Effector memory CD4-positive, alpha-beta T cell (primary cell): ENCODE measurements at regions not wholly inside any gene's neighbourhood (a gene's known extent, or its start where the extent isn't known, plus 50 kb on each side); places are given as distances from the start of the nearest gene placed in this dataset.

Experiments used
- DNase-seq, 3 donors: peaks; one replicate each; pipeline ENCODE4 v3.0.0-alpha.2; 2020
- H3K27ac ChIP-seq: 2 replicates; pipeline ENCODE4 v1.7.0; 2013; ENCODE audit warnings: mild to moderate bottlenecking, low read length, moderate library complexity; ENCODE audit not compliant: insufficient read depth, poor library complexity, severe bottlenecking
- H3K27me3 ChIP-seq: replicated peaks from 2 replicates; pipeline ENCODE4 v1.7.0; 2013; ENCODE audit warnings: mild to moderate bottlenecking, low read length; ENCODE audit not compliant: insufficient read depth, control insufficient read depth, poor library complexity, severe bottlenecking
- H3K36me3 ChIP-seq: 2 replicates; pipeline ENCODE4 v1.7.0; 2013; ENCODE audit warnings: mild to moderate bottlenecking, low read length, moderate library complexity; ENCODE audit not compliant: control insufficient read depth, insufficient read depth
- H3K4me1 ChIP-seq: 2 replicates; pipeline ENCODE4 v1.7.0; 2013; ENCODE audit warnings: low read length, mild to moderate bottlenecking; ENCODE audit not compliant: control insufficient read depth, insufficient read depth, poor library complexity, severe bottlenecking
- H3K4me3 ChIP-seq: 2 replicates; pipeline ENCODE4 v1.7.0; 2013; ENCODE audit warnings: low read length, low read depth, mild to moderate bottlenecking; ENCODE audit not compliant: insufficient read depth, poor library complexity, severe bottlenecking
- H3K9me3 ChIP-seq: 2 replicates; pipeline ENCODE4 v1.7.0; 2013; ENCODE audit warnings: mild to moderate bottlenecking, low read length, moderate library complexity; ENCODE audit not compliant: control insufficient read depth

GRCh38 chr9:29200650-29201049 lies 1627.4 kb upstream of the C9orf72 start:
- no peak overlapping the region for H3K27ac ChIP-seq
- H3K4me1 ChIP-seq = no peaks in the 10 kb centered on the region
- no peaks in the 10 kb centered on the region for H3K36me3 ChIP-seq
- H3K9me3 ChIP-seq = no peaks in the 10 kb centered on the region
- no peak for DNase-seq
- H3K27me3 ChIP-seq = no peaks in the 10 kb centered on the region
- H3K4me3 ChIP-seq = no peak overlapping the region

GRCh38 chr9:29203244-29203930 lies 1630.1 kb upstream of the C9orf72 start:
- H3K4me3 ChIP-seq = no peak overlapping the region
- no peaks in the 10 kb centered on the region for H3K4me1 ChIP-seq
- H3K27me3 ChIP-seq = no peaks in the 10 kb centered on the region
- H3K27ac ChIP-seq = no peak overlapping the region
- DNase-seq = no peak
- no peaks in the 10 kb centered on the region for H3K36me3 ChIP-seq
- H3K9me3 ChIP-seq = no peaks in the 10 kb centered on the region

- Histone ChIP-seq H3K36me3 (no peaks in the 10 kb centered on the region), H3K9me3 (no peaks in the 10 kb centered on the region)
- DNase-seq = no peak
Observed at GRCh38 chr9:29208670-29209069, 1635.4 kb upstream of the C9orf72 start.

DNA sequence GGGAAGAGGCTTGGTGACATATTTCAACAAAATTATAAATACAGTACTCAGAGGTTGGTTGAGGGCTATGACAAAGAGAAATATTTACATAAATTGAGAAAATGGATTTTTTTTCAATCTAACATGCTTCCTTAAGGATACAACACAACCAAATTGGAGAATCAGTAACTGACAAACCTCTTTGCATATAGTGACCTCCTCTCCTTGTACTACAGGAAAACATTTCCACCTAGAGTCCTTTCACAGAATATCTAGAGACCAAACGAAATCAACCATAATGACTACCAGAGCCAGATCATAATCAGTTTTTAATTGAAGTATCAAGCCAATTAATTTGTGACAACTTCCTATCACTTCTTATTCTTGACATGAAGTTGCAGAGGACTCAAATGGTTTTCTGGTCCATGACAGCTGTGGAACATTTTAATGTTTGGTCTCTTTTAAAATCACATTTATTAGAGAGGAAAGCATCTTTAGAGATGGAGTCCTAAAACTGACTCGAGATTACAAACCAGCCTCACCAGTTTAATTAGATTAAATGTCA lies 1636.5 kb upstream of the C9orf72 start:
- Histone ChIP-seq H3K36me3 (no peaks in the 10 kb centered on the region), H3K4me1 (peaks cover 2% of the 10 kb centered on the region), H3K27ac (no peak overlapping the region), H3K4me3 (no peak overlapping the region), H3K27me3 (peaks cover 10% of the 10 kb centered on the region), H3K9me3 (no peaks in the 10 kb centered on the region)
- no peak for DNase-seq

More at GRCh38 chr9:29208670-29209069, 1635.4 kb upstream of the C9orf72 start:
- H3K4me1 ChIP-seq = peaks cover 2% of the 10 kb centered on the region
- no peak overlapping the region for H3K27ac ChIP-seq
- H3K27me3 ChIP-seq = peaks cover 8% of the 10 kb centered on the region
- no peak overlapping the region for H3K4me3 ChIP-seq

GRCh38 chr9:29211003-29211579 lies 1637.8 kb upstream of the C9orf72 start:
- Histone ChIP-seq H3K27ac (no peak overlapping the region), H3K36me3 (no peaks in the 10 kb centered on the region), H3K4me3 (no peak overlapping the region), H3K9me3 (no peaks in the 10 kb centered on the region), H3K27me3 (peaks cover 10% of the 10 kb centered on the region), H3K4me1 (peaks cover 2% of the 10 kb centered on the region)
- DNase-seq = no peak

- H3K27me3 ChIP-seq = peaks cover 10% of the 10 kb centered on the region
- H3K4me3 ChIP-seq = no peak overlapping the region
- H3K4me1 ChIP-seq = peaks cover 2% of the 10 kb centered on the region
- H3K36me3 ChIP-seq = no peaks in the 10 kb centered on the region
- no peaks in the 10 kb centered on the region for H3K9me3 ChIP-seq
- no peak for DNase-seq
- no peak overlapping the region for H3K27ac ChIP-seq
Observed at GRCh38 chr9:29211580-29212396, 1638.5 kb upstream of the C9orf72 start.

GRCh38 chr9:29212397-29213387 lies 1639.4 kb upstream of the C9orf72 start:
- DNase-seq = no peak
- Histone ChIP-seq H3K4me3 (no peak overlapping the region), H3K36me3 (no peaks in the 10 kb centered on the region), H3K27ac (no peak overlapping the region), H3K4me1 (peaks cover 2% of the 10 kb centered on the region), H3K27me3 (peaks cover 10% of the 10 kb centered on the region), H3K9me3 (no peaks in the 10 kb centered on the region)

DNA sequence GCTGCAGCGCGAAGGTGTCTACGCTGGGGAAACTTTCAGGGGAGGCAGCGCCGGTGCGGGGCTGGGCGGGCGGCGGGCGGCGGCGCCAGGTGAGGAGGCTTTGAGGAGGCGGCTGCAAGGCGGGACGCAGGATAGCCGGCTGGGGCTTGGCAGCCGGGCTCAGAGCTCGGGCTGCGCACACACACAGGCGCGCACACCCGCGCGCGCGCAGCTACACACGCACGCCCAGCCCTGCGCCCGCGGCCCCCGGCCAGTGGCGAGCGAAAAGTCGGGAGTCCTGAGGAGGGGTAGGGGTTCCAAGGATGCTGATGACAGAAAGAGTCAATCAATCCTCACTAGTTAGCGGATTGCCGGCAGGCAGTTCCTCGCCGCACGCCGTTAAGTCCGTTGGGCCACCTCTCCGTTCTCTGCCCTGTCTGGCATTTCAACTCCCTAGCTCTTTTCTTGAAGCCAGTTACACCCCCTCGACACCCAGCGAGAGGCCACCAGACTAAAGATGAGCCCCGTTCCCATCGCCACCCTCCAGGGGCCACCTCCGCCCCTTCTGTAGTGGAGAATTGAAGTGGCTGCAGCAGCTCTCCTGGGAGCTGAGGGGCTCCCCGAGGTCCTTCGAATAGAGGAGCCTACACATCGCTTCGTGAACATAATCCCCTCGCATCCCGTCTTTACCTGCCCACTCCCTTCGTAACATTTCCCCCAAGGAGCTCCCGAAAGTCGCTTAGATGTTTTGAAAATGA lies 1640.3 kb upstream of the C9orf72 start, which contains the start of gene LINGO2:
Gene LINGO2 (minus strand): TSS at position 185 of the 737 bp plus-strand sequence.
- H3K4me1 ChIP-seq = peaks cover 2% of the 10 kb centered on the region
- H3K4me3 ChIP-seq = no peak within 1 kb of the TSS
- no peak for DNase-seq
- H3K27me3 ChIP-seq = peaks cover 10% of the 10 kb centered on the region
- no peaks in the 10 kb centered on the region for H3K9me3 ChIP-seq
- H3K27ac ChIP-seq = no peak within 1 kb of the TSS
- H3K36me3 ChIP-seq = no peaks in the 10 kb centered on the region
